Right atrium auricular region (tissue), 2 donors: ENCODE measurements at regions not wholly inside any gene's neighbourhood (a gene's known extent, or its start where the extent isn't known, plus 50 kb on each side); places are given as distances from the start of the nearest gene placed in this dataset.

ENCODE experiments used
- DNase-seq: peaks from one replicate; pipeline ENCODE4 v3.0.0-alpha.2; 2019; ENCODE audit warnings: low spot score
- H3K27ac ChIP-seq, 2 donors: fragments of 200-600 bp; sonication (generic); 1 replicate in 1 of 2; 2 replicates in 1 of 2; pipeline ENCODE4 v1.5.1; 2016 to 2019
- H3K27me3 ChIP-seq, 2 donors: fragments of 200-600 bp; sonication (generic); one replicate each; pipeline versions ENCODE4 v1.5.1 to v1.6.0; 2017 to 2019
- H3K36me3 ChIP-seq: fragments of 200-600 bp; sonication (generic); one replicate; pipeline ENCODE4 v1.5.1; 2016
- H3K4me1 ChIP-seq, 2 donors: fragments of 200-600 bp; sonication (generic); one replicate each; pipeline versions ENCODE4 v1.5.1 to v1.6.0; 2017 to 2019
- H3K4me3 ChIP-seq, 2 donors: fragments of 200-600 bp; sonication (generic); 1 replicate in 1 of 2; 2 replicates in 1 of 2; pipeline ENCODE4 v1.5.1; 2017 to 2019; ENCODE audit warnings: mild to moderate bottlenecking in 1 of 2, moderate library complexity in 1 of 2
- H3K9me3 ChIP-seq, 2 donors: fragments of 200-600 bp; sonication (generic); one replicate each; pipeline ENCODE4 v1.5.1; 2019
- TF ChIP-seq, protein P1 (sequence below), 2 donors: fragments of 200-600 bp; sonication (generic); IDR thresholded peaks; one replicate each; pipeline ENCODE4 v1.5.1; 2019; ENCODE audit warnings: antibody characterized with exemption in 2 of 2

DNA sequence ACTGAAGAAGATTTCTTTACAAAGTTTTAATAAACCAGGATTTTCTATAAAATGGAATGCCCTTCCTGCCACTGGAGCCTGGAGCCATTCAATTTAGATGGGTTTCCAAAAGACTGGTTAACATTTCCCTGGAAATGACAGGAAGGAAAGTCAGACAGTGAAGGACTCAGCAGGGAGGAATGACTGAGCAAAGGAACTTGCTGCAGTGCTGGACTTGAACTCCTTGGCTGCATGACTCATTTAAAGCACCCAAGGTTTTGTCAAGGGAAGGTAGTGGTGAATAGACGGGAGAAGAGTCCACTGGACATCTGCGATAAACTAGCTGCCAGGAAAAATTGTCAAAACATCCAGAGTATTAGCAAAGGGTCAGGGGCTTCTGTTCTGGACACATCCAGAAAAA is 163.8 kb upstream of the SLC28A3 start:
- no peak for DNase-seq
- no peaks in the 10 kb centered on the region for H3K4me1 ChIP-seq
- TF ChIP-seq, protein P1, sequence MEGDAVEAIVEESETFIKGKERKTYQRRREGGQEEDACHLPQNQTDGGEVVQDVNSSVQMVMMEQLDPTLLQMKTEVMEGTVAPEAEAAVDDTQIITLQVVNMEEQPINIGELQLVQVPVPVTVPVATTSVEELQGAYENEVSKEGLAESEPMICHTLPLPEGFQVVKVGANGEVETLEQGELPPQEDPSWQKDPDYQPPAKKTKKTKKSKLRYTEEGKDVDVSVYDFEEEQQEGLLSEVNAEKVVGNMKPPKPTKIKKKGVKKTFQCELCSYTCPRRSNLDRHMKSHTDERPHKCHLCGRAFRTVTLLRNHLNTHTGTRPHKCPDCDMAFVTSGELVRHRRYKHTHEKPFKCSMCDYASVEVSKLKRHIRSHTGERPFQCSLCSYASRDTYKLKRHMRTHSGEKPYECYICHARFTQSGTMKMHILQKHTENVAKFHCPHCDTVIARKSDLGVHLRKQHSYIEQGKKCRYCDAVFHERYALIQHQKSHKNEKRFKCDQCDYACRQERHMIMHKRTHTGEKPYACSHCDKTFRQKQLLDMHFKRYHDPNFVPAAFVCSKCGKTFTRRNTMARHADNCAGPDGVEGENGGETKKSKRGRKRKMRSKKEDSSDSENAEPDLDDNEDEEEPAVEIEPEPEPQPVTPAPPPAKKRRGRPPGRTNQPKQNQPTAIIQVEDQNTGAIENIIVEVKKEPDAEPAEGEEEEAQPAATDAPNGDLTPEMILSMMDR (IDR thresholded peaks at IDR 0.05), result no peak
- no peaks in the 10 kb centered on the region for H3K27me3 ChIP-seq
- peaks cover 0 to 24% of the 10 kb centered on the region in 2 donors for H3K9me3 ChIP-seq
- no peak overlapping the region for H3K4me3 ChIP-seq
- no peaks in the 10 kb centered on the region for H3K36me3 ChIP-seq
- H3K27ac ChIP-seq, result no peak overlapping the region

- no peak for DNase-seq
- Histone ChIP-seq H3K27me3 (no peaks in the 10 kb centered on the region), H3K4me1 (peaks cover 0 to 9% of the 10 kb centered on the region in 2 donors), H3K36me3 (no peaks in the 10 kb centered on the region), H3K27ac (no peak overlapping the region), H3K9me3 (peaks cover 0 to 15% of the 10 kb centered on the region in 2 donors), H3K4me3 (no peak overlapping the region)
- TF ChIP-seq, protein P1 (IDR thresholded peaks at IDR 0.05), result no peak
Measured at GRCh38 chr9:84511651-84512050, 157.9 kb upstream of the NTRK2 start.

DNA sequence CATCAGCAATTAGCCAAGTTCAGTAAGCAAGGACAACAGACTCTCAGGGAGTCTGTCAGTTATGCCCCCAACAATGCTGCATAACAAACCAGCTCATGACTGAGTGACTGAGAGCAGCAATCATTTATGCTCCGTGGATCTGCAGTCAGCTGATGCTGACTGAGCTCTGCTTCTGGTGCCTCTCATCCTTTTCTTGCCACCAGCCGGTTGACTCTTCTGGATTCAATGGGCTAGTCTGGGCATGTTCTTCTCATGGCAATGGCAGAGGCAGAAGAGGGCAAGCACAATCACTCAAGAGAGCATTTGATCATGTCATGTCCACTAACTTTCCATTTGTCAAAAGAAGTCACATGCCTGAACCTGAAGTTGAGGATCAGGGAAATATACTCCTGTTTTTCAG is 157.0 kb upstream of the NTRK2 start:
- H3K9me3 ChIP-seq, result peaks cover 0 to 9% of the 10 kb centered on the region in 2 donors
- H3K27me3 ChIP-seq, result no peaks in the 10 kb centered on the region
- H3K4me1 ChIP-seq, result peaks cover 0 to 9% of the 10 kb centered on the region in 2 donors
- no peaks in the 10 kb centered on the region for H3K36me3 ChIP-seq
- DNase-seq, result no peak
- no peak overlapping the region for H3K4me3 ChIP-seq
- TF ChIP-seq, protein P1 (IDR thresholded peaks at IDR 0.05), result no peak
- no peak overlapping the region for H3K27ac ChIP-seq

- Histone ChIP-seq H3K27ac (no peak overlapping the region), H3K27me3 (no peaks in the 10 kb centered on the region), H3K4me3 (no peak overlapping the region), H3K36me3 (no peaks in the 10 kb centered on the region), H3K9me3 (peaks cover 0 to 7% of the 10 kb centered on the region in 2 donors), H3K4me1 (peaks cover 0 to 9% of the 10 kb centered on the region in 2 donors)
- DNase-seq, result no peak
- TF ChIP-seq, protein P1 (IDR thresholded peaks at IDR 0.05), result no peak
Measured at GRCh38 chr9:84513473-84513872, 156.1 kb upstream of the NTRK2 start.

DNA sequence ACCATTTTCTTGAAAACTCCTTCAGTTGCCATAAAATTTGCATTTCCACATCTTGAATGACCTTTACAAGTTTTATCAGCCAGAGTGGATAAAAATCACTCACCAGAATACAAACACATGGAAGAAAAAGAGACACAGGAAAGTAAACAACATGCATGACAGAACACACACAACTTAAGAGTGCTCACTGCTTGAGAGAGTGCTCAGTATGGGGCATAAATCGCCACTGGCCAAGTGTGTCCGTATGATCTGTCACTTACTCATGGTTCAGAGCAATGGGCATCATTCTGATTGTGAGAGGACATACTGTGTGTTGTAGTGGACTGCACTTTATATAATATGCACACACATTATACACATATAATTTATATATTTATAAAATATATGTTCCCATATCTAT is 155.6 kb upstream of the NTRK2 start:
- peaks cover 0 to 8% of the 10 kb centered on the region in 2 donors for H3K9me3 ChIP-seq
- H3K27ac ChIP-seq, result no peak overlapping the region
- TF ChIP-seq, protein P1 (IDR thresholded peaks at IDR 0.05), result no peak
- H3K4me1 ChIP-seq, result peaks cover 0 to 9% of the 10 kb centered on the region in 2 donors
- H3K36me3 ChIP-seq, result no peaks in the 10 kb centered on the region
- H3K27me3 ChIP-seq, result no peaks in the 10 kb centered on the region
- no peak overlapping the region for H3K4me3 ChIP-seq
- no peak for DNase-seq

DNA sequence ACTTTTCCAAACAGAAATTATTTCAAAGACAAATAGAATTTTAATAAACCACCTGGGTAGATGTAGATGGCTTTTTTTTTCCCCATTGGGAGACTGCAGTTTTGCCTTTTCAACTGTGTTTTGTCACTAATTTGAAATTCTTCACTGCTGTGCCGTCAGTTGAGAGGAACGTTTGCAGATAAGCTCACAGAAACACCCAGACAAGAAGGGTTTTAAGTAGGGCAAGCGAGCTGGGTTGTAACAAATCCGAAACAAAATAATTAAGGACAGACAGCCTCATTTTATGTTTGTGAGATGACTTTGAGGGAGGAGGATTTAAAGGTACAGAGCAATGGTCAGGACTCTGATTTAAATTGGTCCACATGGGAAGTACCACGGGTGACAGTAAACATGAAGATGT is 155.1 kb upstream of the NTRK2 start:
- Histone ChIP-seq H3K36me3 (no peaks in the 10 kb centered on the region), H3K27me3 (no peaks in the 10 kb centered on the region), H3K27ac (no peak overlapping the region), H3K4me3 (no peak overlapping the region), H3K4me1 (peaks cover 0 to 9% of the 10 kb centered on the region in 2 donors), H3K9me3 (peaks cover 0 to 8% of the 10 kb centered on the region in 2 donors)
- DNase-seq, result no peak
- TF ChIP-seq, protein P1 (IDR thresholded peaks at IDR 0.05), result no peak
